Transverse colon (tissue), 4 donors: ENCODE measurements at regions not wholly inside any gene's neighbourhood (a gene's known extent, or its start where the extent isn't known, plus 50 kb on each side); places are given as distances from the start of the nearest gene placed in this dataset.

Source experiments
- DNase-seq: peaks from one replicate; pipeline ENCODE4 v3.0.0-alpha.2; 2019
- H3K27ac ChIP-seq, 4 donors: fragments of 200-600 bp; sonication (generic); 2 replicates each; pipeline ENCODE4 v1.5.1; 2016 to 2018; ENCODE audit warnings: inconsistent platforms in 4 of 4
- H3K27me3 ChIP-seq: fragments of 200-600 bp; sonication (generic); 2 replicates; pipeline ENCODE4 v1.5.1; 2017; ENCODE audit warnings: inconsistent platforms
- H3K36me3 ChIP-seq, 4 donors: fragments of 200-600 bp; sonication (generic); 2 replicates each; pipeline ENCODE4 v1.5.1; 2017 to 2019; ENCODE audit warnings: inconsistent platforms in 4 of 4
- H3K4me1 ChIP-seq, 4 donors: fragments of 200-600 bp; sonication (generic); 2 replicates each; pipeline ENCODE4 v1.5.1; 2017 to 2020; ENCODE audit warnings: inconsistent platforms in 4 of 4
- H3K4me3 ChIP-seq, 4 donors: fragments of 200-600 bp; sonication (generic); 1 replicate in 1 of 4; 2 replicates in 3 of 4; pipeline versions ENCODE4 v1.5.1 to v1.6.1; 2017 to 2019; ENCODE audit warnings: inconsistent platforms in 4 of 4
- H3K9me3 ChIP-seq, 2 donors: fragments of 200-600 bp; sonication (generic); 2 replicates each; pipeline ENCODE4 v1.5.1; 2017 to 2019; ENCODE audit warnings: inconsistent platforms in 2 of 2
- CTCF ChIP-seq, 5 experiments: fragments of 200-600 bp in 3 of 5; fragments of 450-650 bp in 2 of 5; sonication (generic) in 3 of 5; IDR thresholded peaks; 1 replicate in 2 of 5; 2 replicates in 3 of 5; pipeline ENCODE4 v1.5.1; 2016 to 2017; ENCODE audit warnings: antibody characterized with exemption in 5 of 5, inconsistent platforms in 3 of 5, mild to moderate bottlenecking in 2 of 5, moderate library complexity in 1 of 5
- EP300 ChIP-seq: sonication (generic); formaldehyde crosslinking; IDR thresholded peaks from one replicate; pipeline ENCODE4 v1.6.1; 2017; ENCODE audit warnings: antibody characterized with exemption, low read depth
- POLR2A ChIP-seq: fragments of 450-650 bp; IDR thresholded peaks from one replicate; pipeline ENCODE4 v1.6.1; 2016; ENCODE audit warnings: antibody characterized with exemption, mild to moderate bottlenecking, moderate library complexity
- POLR2AphosphoS5 ChIP-seq, 3 donors: sonication (generic); formaldehyde crosslinking; IDR thresholded peaks; one replicate each; pipeline ENCODE4 v1.6.1; 2016; ENCODE audit warnings: antibody characterized with exemption in 3 of 3
- WGBS, 2 donors: methylation state at CpG; one replicate each; pipeline ENCODE4 v1.1.5; 2018; ENCODE audit warnings: low coverage in 1 of 2; 5-methylcytosine and 5-hydroxymethylcytosine counted together
- in situ Hi-C, 4 donors: fragments of 200-750 bp; cut with MboI; loops; one replicate each; pipeline versions ENCODE4 v1.15.0 to v1.15.1; 2017; ENCODE audit warnings: low sequenced_read_pairs in 3 of 4, low pct_ligation_motif_present in 1 of 4, low pct_unique_long_range_greater_than_20kb in 1 of 4
- intact Hi-C: fragments of 100-400 bp; cut with DNase I; formaldehyde crosslinking; loops from one replicate; pipeline ENCODE4 v1.15.1; 2023; ENCODE audit warnings: low total_unique reads

- intact Hi-C loops, result no loop called here
- H3K36me3 ChIP-seq, result no peaks in the 10 kb centered on the region
- H3K27ac ChIP-seq, result no peak overlapping the region
- WGBS, 2 donors, result 70 to 89% methylated on average over 7 to 8 of the region's 8 CpGs
- in situ Hi-C loops, result no loop called here
- no peak overlapping the region for H3K4me3 ChIP-seq
- no peak for DNase-seq
- H3K4me1 ChIP-seq, result peaks cover 0 to 8% (median 0%) of the 10 kb centered on the region in 4 donors
- TF ChIP-seq CTCF (IDR thresholded peaks at IDR 0.05), result no peak
- TF ChIP-seq POLR2AphosphoS5 (IDR thresholded peaks at IDR 0.05), result no peak
- TF ChIP-seq EP300, result no peak
- no peak for TF ChIP-seq POLR2A
- H3K9me3 ChIP-seq, result peaks cover 0 to 3% of the 10 kb centered on the region in 2 donors
- no peaks in the 10 kb centered on the region for H3K27me3 ChIP-seq
These were observed 330.1 kb downstream of the TDRD15 start for GRCh38 chr2:21453723-21454450.

- 45 to 58% methylated on average over 2 of the region's 2 CpGs for WGBS, 2 donors
- in situ Hi-C loops (no loop called here), intact Hi-C loops (no loop called here)
- Histone ChIP-seq H3K27ac (no peak overlapping the region), H3K4me1 (peaks cover 0 to 8% (median 0%) of the 10 kb centered on the region in 4 donors), H3K27me3 (no peaks in the 10 kb centered on the region), H3K9me3 (peaks cover 0 to 3% of the 10 kb centered on the region in 2 donors), H3K36me3 (no peaks in the 10 kb centered on the region), H3K4me3 (no peak overlapping the region)
- no peak for TF ChIP-seq EP300
- no peak for TF ChIP-seq POLR2A
- no peak for TF ChIP-seq CTCF (IDR thresholded peaks at IDR 0.05)
- no peak for TF ChIP-seq POLR2AphosphoS5 (IDR thresholded peaks at IDR 0.05)
- no peak for DNase-seq
These were observed 331.1 kb downstream of the TDRD15 start for GRCh38 chr2:21454839-21455238.

- Histone ChIP-seq H3K27me3 (no peaks in the 10 kb centered on the region), H3K4me3 (no peak overlapping the region), H3K36me3 (no peaks in the 10 kb centered on the region), H3K4me1 (no peaks in the 10 kb centered on the region), H3K27ac (no peak overlapping the region), H3K9me3 (peaks cover 0 to 3% of the 10 kb centered on the region in 2 donors)
- WGBS, 2 donors, result 39 to 46% methylated on average over 3 of the region's 3 CpGs
- TF ChIP-seq POLR2AphosphoS5 (IDR thresholded peaks at IDR 0.05) (no peak), EP300 (no peak), POLR2A (no peak), CTCF (IDR thresholded peaks at IDR 0.05) (no peak)
- intact Hi-C loops, result no loop called here
- in situ Hi-C loops, result no loop called here
- no peak for DNase-seq
These were observed 338.0 kb downstream of the TDRD15 start for GRCh38 chr2:21461754-21462240.

- Histone ChIP-seq H3K36me3 (no peaks in the 10 kb centered on the region), H3K9me3 (no peaks in the 10 kb centered on the region), H3K27me3 (no peaks in the 10 kb centered on the region), H3K4me1 (no peaks in the 10 kb centered on the region), H3K27ac (no peak overlapping the region), H3K4me3 (no peak overlapping the region)
- in situ Hi-C loops, result no loop called here
- no peak for TF ChIP-seq CTCF (IDR thresholded peaks at IDR 0.05)
- no peak for TF ChIP-seq POLR2AphosphoS5 (IDR thresholded peaks at IDR 0.05)
- TF ChIP-seq POLR2A, result no peak
- TF ChIP-seq EP300, result no peak
- 25 to 45% methylated on average over 1 of the region's 1 CpG for WGBS, 2 donors
- DNase-seq, result no peak
- intact Hi-C loops, result no loop called here
These were observed 342.7 kb downstream of the TDRD15 start for GRCh38 chr2:21466341-21466927.
